ENCODE measurements at regions not wholly inside any gene's neighbourhood (a gene's known extent, or its start where the extent isn't known, plus 50 kb on each side); places are given as distances from the start of the nearest gene placed in this dataset.

DNA sequence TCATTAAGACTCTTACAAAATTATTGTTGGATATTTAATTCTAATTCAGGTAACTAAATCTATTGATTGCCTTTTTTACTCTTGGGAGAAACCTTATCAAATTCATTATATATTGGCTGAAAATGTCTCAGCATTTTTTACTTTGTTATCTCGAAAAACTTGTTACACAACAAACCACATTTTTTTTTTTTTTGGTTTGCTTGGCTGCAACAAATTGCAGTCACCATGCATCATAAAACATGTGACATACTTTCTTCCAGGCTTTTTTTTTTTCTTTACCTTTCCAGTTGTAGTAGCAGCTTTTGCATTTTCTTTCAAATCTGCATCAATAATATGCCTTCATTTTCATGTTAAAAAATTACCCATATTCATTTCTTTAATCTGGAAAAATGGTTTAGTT is 186.7 kb downstream of the TDRD15 start:
- Histone ChIP-seq H3K9me3 (ENCODE audit: control insufficient read depth, insufficient read depth, low read length) (no peaks in the 10 kb centered on the region), H3K4me3 (ENCODE audit: low read length) (no peak overlapping the region), H3K27me3 (ENCODE audit: control insufficient read depth, insufficient read depth, low read length) (no peaks in the 10 kb centered on the region), H3K36me3 (ENCODE audit: control insufficient read depth, insufficient read depth, low read length) (no peaks in the 10 kb centered on the region), H3K27ac (ENCODE audit: low read length) (no peak overlapping the region), H3K4me1 (ENCODE audit: control insufficient read depth, insufficient read depth, low read length) (no peaks in the 10 kb centered on the region)
- WGBS (ENCODE audit: insufficient coverage) = 5% methylated on average over 1 of the region's 1 CpG
- Mint-ChIP-seq H3K9me3 (no peaks in the 10 kb centered on the region), H3K27ac (no peak overlapping the region), H3K4me1 (no peaks in the 10 kb centered on the region), H3K36me3 (no peaks in the 10 kb centered on the region), H3K27me3 (ENCODE audit: low read depth in 2 of 2) (no peaks in the 10 kb centered on the region), H3K4me3 (no peak overlapping the region)
- intact Hi-C loops (cut with micrococcal nuclease) = no loop called here
- ATAC-seq = no peak
- TF ChIP-seq, protein P1, sequence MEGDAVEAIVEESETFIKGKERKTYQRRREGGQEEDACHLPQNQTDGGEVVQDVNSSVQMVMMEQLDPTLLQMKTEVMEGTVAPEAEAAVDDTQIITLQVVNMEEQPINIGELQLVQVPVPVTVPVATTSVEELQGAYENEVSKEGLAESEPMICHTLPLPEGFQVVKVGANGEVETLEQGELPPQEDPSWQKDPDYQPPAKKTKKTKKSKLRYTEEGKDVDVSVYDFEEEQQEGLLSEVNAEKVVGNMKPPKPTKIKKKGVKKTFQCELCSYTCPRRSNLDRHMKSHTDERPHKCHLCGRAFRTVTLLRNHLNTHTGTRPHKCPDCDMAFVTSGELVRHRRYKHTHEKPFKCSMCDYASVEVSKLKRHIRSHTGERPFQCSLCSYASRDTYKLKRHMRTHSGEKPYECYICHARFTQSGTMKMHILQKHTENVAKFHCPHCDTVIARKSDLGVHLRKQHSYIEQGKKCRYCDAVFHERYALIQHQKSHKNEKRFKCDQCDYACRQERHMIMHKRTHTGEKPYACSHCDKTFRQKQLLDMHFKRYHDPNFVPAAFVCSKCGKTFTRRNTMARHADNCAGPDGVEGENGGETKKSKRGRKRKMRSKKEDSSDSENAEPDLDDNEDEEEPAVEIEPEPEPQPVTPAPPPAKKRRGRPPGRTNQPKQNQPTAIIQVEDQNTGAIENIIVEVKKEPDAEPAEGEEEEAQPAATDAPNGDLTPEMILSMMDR (IDR thresholded peaks at IDR 0.05) = no peak
- DNase-seq = no peak

DNA sequence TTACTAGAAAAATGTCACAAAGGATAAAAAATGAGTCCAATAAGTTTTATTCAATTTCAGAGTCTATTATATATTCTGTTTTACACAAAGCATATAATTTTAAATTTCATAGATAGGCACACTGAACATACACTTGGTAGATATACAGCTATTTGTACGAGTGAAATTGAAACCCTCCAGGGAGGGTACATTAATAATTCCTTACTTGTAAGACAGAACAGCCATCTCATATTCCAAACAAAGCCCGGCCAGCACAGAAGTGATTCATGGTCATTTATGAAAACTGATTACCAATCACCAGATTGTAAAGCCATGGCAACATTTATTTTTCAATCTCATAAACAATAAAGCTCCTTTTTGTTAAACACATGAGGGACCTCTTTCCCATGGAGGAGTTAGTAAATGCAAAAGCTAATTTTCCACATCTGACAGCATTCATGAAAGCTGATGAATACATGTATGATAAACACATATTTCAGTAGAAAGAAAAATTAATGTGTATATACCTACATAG is 190.6 kb downstream of the TDRD15 start:
- Mint-ChIP-seq H3K4me3 (no peak overlapping the region), H3K27ac (no peak overlapping the region), H3K9me3 (no peaks in the 10 kb centered on the region), H3K36me3 (no peaks in the 10 kb centered on the region), H3K27me3 (ENCODE audit: low read depth in 2 of 2) (no peaks in the 10 kb centered on the region), H3K4me1 (peaks cover 0 to 5% of the 10 kb centered on the region in 2 donors)
- DNase-seq (no peak), ATAC-seq (no peak)
- Histone ChIP-seq H3K4me1 (ENCODE audit: control insufficient read depth, insufficient read depth, low read length) (no peaks in the 10 kb centered on the region), H3K27me3 (ENCODE audit: control insufficient read depth, insufficient read depth, low read length) (no peaks in the 10 kb centered on the region), H3K4me3 (ENCODE audit: low read length) (no peak overlapping the region), H3K27ac (ENCODE audit: low read length) (no peak overlapping the region), H3K36me3 (ENCODE audit: control insufficient read depth, insufficient read depth, low read length) (no peaks in the 10 kb centered on the region), H3K9me3 (ENCODE audit: control insufficient read depth, insufficient read depth, low read length) (no peaks in the 10 kb centered on the region)
- intact Hi-C loops (cut with micrococcal nuclease) = no loop called here
- WGBS (ENCODE audit: insufficient coverage) = 92% methylated on average over 2 of the region's 2 CpGs
- TF ChIP-seq, protein P1 (IDR thresholded peaks at IDR 0.05) = no peak

DNA sequence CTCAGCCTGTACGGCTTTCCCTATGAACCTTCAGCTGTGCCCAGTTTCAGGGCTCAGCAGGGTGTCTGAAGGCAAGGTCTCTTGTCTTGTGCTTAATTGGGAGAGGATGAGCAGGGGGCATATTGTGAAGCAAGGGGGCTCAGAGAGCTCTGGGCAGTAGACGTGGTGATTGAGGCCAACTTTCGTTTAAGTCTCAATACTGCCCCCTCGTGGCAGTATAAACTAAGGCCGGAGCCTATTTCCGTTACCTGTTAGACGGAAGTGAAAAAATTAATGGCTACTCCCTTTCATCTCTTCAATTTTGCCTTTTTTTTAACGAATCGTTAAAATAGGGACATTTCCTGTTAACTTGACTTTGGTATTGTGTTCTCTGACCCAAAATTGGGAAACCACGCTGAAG is 193.4 kb downstream of the TDRD15 start:
- no peaks in the 10 kb centered on the region for H3K27me3 Mint-ChIP-seq (ENCODE audit: low read depth in 2 of 2)
- intact Hi-C loops (cut with micrococcal nuclease) = no loop called here
- peak in 1 of 3 donors; percentile 61 for ATAC-seq
- TF ChIP-seq, protein P1 (IDR thresholded peaks at IDR 0.05) = peak; percentile 52
- WGBS (ENCODE audit: insufficient coverage) = 24% methylated on average over 10 of the region's 10 CpGs
- no peaks in the 10 kb centered on the region for H3K36me3 ChIP-seq (ENCODE audit: control insufficient read depth, insufficient read depth, low read length)
- H3K9me3 ChIP-seq (ENCODE audit: control insufficient read depth, insufficient read depth, low read length) = no peaks in the 10 kb centered on the region
- H3K36me3 Mint-ChIP-seq = no peaks in the 10 kb centered on the region
- no peak overlapping the region for H3K27ac ChIP-seq (ENCODE audit: low read length)
- H3K27me3 ChIP-seq (ENCODE audit: control insufficient read depth, insufficient read depth, low read length) = no peaks in the 10 kb centered on the region
- DNase-seq = peak in 1 of 2 donors; percentile 38
- no peak overlapping the region for H3K4me3 Mint-ChIP-seq
- peaks cover 2 to 3% of the 10 kb centered on the region in 2 donors for H3K9me3 Mint-ChIP-seq
- H3K4me1 ChIP-seq (ENCODE audit: control insufficient read depth, insufficient read depth, low read length) = no peaks in the 10 kb centered on the region
- no peak overlapping the region for H3K27ac Mint-ChIP-seq
- peaks cover 0 to 5% of the 10 kb centered on the region in 2 donors for H3K4me1 Mint-ChIP-seq
- H3K4me3 ChIP-seq (ENCODE audit: low read length) = no peak overlapping the region

DNA sequence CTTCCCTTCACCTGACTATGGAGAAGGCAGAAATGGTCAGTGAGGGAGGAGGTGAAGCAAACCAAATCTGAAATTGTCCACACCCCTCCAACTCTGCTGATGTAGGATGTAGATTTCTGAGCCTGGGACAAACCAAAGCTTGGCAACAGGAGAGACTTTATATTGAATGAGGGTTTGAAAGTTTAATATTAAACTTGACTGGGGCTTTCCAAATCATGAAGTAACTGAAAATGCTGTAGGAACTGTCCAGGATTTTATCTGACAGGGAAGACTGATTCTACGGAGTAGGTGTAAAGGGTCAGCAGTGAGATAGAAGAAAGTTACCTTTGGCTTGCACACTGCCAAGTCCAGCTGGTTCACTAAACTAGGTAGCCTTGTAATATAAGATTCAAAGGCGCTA is 194.5 kb downstream of the TDRD15 start:
- no peak overlapping the region for H3K27ac ChIP-seq (ENCODE audit: low read length)
- no peaks in the 10 kb centered on the region for H3K36me3 ChIP-seq (ENCODE audit: control insufficient read depth, insufficient read depth, low read length)
- no peaks in the 10 kb centered on the region for H3K9me3 ChIP-seq (ENCODE audit: control insufficient read depth, insufficient read depth, low read length)
- 90% methylated on average over 2 of the region's 2 CpGs for WGBS (ENCODE audit: insufficient coverage)
- Mint-ChIP-seq H3K36me3 (no peaks in the 10 kb centered on the region), H3K27me3 (ENCODE audit: low read depth in 2 of 2) (no peaks in the 10 kb centered on the region), H3K27ac (no peak overlapping the region), H3K4me1 (peaks cover 0 to 5% of the 10 kb centered on the region in 2 donors), H3K9me3 (peaks cover 2 to 3% of the 10 kb centered on the region in 2 donors), H3K4me3 (no peak overlapping the region)
- TF ChIP-seq, protein P1 (IDR thresholded peaks at IDR 0.05) = no peak
- H3K27me3 ChIP-seq (ENCODE audit: control insufficient read depth, insufficient read depth, low read length) = no peaks in the 10 kb centered on the region
- intact Hi-C loops (cut with micrococcal nuclease) = no loop called here
- H3K4me1 ChIP-seq (ENCODE audit: control insufficient read depth, insufficient read depth, low read length) = no peaks in the 10 kb centered on the region
- DNase-seq (no peak), ATAC-seq (no peak)
- no peak overlapping the region for H3K4me3 ChIP-seq (ENCODE audit: low read length)
